ENCODE measurements at regions not wholly inside any gene's neighbourhood (a gene's known extent, or its start where the extent isn't known, plus 50 kb on each side); places are given as distances from the start of the nearest gene placed in this dataset.

- TF ChIP-seq, protein P1, sequence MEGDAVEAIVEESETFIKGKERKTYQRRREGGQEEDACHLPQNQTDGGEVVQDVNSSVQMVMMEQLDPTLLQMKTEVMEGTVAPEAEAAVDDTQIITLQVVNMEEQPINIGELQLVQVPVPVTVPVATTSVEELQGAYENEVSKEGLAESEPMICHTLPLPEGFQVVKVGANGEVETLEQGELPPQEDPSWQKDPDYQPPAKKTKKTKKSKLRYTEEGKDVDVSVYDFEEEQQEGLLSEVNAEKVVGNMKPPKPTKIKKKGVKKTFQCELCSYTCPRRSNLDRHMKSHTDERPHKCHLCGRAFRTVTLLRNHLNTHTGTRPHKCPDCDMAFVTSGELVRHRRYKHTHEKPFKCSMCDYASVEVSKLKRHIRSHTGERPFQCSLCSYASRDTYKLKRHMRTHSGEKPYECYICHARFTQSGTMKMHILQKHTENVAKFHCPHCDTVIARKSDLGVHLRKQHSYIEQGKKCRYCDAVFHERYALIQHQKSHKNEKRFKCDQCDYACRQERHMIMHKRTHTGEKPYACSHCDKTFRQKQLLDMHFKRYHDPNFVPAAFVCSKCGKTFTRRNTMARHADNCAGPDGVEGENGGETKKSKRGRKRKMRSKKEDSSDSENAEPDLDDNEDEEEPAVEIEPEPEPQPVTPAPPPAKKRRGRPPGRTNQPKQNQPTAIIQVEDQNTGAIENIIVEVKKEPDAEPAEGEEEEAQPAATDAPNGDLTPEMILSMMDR (conservative IDR thresholded peaks at IDR 0.05; ENCODE audit: low read depth, low read length): no peak
- TF ChIP-seq EZH2 (IDR thresholded peaks at IDR 0.05; ENCODE audit: borderline replicate concordance, low read depth, low read length, poor library complexity, severe bottlenecking): no peak
Measured at GRCh38 chr1:82511441-82511840, 710.7 kb downstream of the ADGRL2 start.

Data from A673 (cell line).